Left forelimb (tissue), 1 donor: ENCODE measurements at regions not wholly inside any gene's neighbourhood (a gene's known extent, or its start where the extent isn't known, plus 50 kb on each side); places are given as distances from the start of the nearest gene placed in this dataset.
A peak's percentile ranks its signal among the peaks of the same experiment; 100 is the strongest.

Experiments used
- DNase-seq: peaks from one replicate; pipeline ENCODE4 v3.0.0-alpha.2; 2018; ENCODE audit warnings: low spot score

DNA sequence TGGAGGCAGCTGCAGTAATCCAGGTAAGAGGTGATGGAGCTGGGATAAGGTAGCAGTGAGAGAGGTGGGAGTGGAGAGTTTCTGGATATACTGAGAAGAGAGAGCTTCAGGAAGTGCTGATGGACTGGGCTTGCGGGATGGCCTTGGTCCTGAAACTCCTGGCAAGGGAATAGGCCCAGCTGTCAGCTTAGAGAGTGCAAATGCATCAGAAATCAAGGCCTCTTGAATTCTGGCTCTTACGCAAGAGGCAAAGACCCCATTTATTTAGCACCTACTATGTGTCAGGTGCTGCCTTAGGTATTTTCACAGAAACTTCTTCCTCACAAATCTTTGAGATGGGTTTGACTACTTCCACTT is 227.2 kb upstream of the MAP3K1 start:
- no peak for DNase-seq

- no peak for DNase-seq
Measured at GRCh38 chr5:56587381-56588130, 227.8 kb upstream of the MAP3K1 start.

GRCh38 chr5:56585999-56586691 is 229.2 kb upstream of the MAP3K1 start:
- DNase-seq = peak; percentile 76

DNA sequence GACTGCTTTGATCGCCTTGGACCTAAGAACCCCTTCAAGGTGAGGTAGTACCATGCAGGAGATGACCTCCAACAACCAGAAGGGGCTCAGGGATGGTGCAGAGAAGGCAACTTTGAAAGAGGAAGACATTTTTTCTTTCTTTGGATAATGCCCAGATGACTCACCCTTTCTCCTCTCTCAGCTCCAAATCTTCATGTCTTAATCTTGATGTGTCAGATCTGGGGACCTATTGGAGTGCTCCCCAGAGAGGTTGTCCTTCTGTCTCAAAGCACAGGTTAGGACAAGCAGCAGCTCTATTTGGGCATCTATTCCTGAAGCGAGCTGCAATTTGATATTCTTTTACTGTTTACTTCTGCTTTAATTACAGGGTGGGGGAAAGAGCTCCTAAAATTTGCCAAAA is 229.9 kb upstream of the MAP3K1 start:
- no peak for DNase-seq

DNA sequence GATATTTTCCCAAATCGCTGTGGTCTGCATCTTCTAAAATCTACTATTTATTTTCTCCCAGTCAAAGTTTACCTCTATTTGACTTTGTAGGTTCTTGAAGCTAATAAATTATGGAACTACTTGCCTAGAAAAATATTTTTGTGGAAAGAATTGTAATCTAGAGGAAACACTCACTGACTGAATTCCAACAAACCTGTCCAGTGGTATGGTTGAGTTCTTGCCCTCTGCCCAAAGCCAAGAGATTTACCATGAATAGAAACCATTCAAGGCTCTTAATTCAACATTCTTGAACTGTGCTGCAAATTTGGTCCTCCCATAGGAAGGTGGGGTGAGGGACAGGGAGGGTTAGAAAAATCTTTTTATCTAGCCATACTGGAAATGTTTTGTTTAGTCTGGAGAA is 233.9 kb upstream of the MAP3K1 start:
- DNase-seq = no peak

GRCh38 chr5:56580864-56581263 is 234.5 kb upstream of the MAP3K1 start:
- no peak for DNase-seq

DNA sequence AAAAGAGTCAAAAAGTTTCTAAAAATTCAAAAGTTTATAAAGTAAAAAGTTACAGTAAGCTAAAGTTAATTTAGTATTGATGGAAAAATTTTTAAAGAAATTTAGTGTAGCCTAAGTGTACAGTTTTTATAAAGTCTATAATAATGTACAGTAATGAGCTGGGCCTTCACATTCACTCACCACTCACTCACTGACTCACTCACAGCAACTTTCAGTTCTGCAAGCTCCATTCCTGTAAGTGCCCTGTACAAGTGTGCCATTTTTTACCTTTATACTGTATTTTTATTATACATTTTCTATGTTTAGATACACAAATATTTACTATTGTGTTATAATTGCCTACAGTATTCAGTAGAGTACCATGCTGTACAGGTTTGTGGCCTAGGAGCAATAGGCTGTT is 239.5 kb upstream of the MAP3K1 start:
- no peak for DNase-seq

GRCh38 chr5:56574778-56575177 is 240.6 kb upstream of the MAP3K1 start:
- no peak for DNase-seq

DNA sequence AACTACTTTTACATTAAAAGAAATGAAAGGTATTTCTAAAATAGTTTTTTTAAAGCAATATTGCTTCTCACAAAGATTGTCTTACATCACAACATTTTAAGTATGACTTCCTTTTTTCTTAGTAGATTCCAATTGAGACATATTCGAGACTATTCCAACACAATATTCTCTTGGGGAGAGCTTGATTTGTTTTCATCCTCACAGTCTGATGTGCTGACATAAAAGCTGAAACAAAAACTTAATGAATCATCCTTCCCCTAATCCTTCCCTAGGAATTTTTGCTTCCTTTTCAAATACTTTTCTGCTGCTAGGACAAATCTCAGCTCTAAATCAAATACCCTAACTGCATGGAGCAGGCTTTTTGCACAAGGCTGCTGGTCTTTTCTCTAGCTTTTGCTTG is 245.8 kb upstream of the MAP3K1 start:
- no peak for DNase-seq

- DNase-seq = no peak
Measured at GRCh38 chr5:56569076-56569475, 246.3 kb upstream of the MAP3K1 start.

- DNase-seq = no peak
Measured at GRCh38 chr5:56567278-56567677, 248.1 kb upstream of the MAP3K1 start.

GRCh38 chr5:56566374-56567249 is 248.7 kb upstream of the MAP3K1 start:
- DNase-seq = no peak

DNA sequence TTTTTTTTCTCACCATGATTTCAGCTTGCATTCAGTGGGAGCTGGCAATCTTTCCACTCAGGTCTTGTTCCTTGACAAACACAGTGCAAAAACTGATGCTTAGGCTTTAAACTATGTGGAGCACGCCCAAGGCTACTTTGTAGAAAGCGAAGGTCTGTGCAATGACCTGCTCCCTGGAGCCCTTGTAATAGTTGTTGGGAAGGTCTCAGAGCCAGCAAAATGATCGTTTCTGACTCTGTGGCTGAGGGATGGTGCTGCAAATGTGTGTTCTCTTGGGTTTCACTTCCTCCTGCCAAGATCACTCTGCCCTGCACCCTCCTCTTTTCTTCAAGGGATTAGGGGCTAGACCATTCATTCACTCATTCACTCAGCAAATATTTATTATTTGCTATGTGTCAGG is 249.7 kb upstream of the MAP3K1 start:
- DNase-seq = no peak

DNA sequence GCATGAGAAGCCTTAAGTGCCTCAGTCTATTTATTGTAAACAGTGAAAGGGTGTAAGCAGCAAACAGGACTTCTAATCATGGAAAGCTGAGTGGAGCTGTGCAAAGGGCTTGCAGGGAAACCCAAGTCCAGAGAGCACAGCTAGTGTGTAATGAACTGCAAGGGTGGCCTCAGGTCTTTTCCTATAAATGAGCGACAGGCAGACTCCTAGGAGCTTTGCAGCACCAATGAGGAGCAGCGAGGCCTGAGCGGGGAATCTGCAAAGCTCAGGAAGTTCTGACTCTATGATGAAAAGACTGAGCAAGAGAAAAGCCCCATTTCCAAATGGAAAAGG is 250.1 kb upstream of the MAP3K1 start:
- no peak for DNase-seq

- DNase-seq = no peak
Measured at GRCh38 chr5:56564541-56565282, 250.6 kb upstream of the MAP3K1 start.

DNA sequence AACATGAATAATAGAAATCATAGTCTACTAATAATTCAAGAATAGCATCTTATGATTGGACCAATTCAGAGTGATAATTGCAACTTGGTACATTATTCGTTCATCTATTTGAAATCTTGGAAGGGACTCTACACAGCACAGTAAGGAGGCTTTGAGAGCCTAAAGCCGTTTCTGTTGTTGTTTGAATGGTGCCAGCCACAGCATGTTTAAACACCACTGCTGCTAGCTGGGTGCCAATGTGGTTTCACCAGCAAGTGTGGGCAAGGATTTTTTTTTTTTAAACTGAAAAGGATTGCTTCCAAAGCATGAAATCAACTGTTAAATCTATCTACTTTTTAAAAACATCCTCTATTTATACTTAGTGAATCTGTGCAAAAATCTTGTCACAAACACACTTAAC is 253.9 kb upstream of the MAP3K1 start:
- DNase-seq = no peak

GRCh38 chr5:56558131-56558745 is 257.1 kb upstream of the MAP3K1 start:
- DNase-seq = no peak

- DNase-seq = no peak
Measured at GRCh38 chr5:56557198-56557597, 258.2 kb upstream of the MAP3K1 start.

DNA sequence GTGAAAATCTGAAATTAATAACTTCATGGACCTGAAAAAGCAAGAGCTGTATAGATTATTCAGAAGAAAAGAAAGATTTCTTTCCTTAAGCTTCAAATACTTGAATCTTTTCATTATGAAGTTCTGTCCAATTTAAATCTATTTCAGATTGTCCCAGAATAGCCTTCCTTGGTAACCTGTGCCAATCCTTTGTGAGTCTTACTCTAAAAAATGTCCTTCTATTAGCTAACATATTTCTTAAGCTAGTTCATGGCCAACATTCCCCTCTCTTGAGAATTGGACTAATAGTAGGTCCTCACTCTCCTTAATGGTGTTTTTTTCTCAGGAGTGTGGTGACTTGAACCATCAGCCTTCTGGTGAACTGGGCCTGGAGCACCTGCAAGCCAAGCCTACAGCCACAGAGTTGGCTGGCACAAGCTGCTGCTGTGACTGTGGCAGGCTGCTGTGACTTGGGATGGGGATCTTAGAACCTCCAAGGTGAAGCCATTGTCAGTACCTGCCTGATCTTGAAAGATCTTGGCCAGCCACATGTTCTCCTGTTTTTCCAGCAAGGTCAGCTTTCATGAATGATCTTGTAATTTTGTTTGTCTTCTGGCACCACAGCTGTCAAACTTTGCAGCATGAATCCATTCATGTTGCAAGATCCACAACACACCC is 262.6 kb upstream of the MAP3K1 start:
- no peak for DNase-seq

GRCh38 chr5:56550227-56550626 is 265.1 kb upstream of the MAP3K1 start:
- DNase-seq = no peak
